ENCODE measurements at regions not wholly inside any gene's neighbourhood (a gene's known extent, or its start where the extent isn't known, plus 50 kb on each side); places are given as distances from the start of the nearest gene placed in this dataset.

DNA sequence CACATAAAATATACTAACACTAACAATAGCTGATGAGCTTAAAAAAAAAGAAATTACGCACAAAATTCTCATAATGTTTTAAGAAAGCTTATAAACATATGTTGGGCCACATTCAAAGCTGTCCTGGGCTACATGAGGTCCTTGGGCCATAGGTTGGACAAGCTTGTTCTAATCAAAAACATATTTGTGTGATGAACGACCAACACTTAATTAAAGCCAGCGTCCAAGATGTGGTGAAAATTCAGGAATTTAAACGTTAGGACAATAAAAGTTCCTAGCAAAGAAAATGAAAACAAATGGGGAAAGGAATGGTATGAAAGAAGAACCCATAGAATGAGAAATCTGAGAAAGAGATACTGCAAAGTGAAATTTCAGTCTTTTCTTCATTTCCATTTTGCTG lies 429.6 kb upstream of the DMAC1 start:
- DNase-seq (ENCODE audit: low read depth, low spot score) (no peak), ATAC-seq (no peak)
- CTCF ChIA-PET = no interaction called here
- H3K4me1 ChIP-seq (ENCODE audit: control insufficient read depth, insufficient read depth, low read length) = no peaks in the 10 kb centered on the region
- BruUV-seq (replicated peaks) = no TSS peak
- intact Hi-C loops (cut with micrococcal nuclease; ENCODE audit: unreplicated experiment) (no loop called here), in situ Hi-C loops (cut with HindIII; ENCODE audit: low pct_unique_long_range_greater_than_20kb, low sequenced_read_pairs) (no loop called here)
- H3K4me3 ChIP-seq (ENCODE audit: low read depth in 2 of 2, low read length in 2 of 2) = no peak overlapping the region
- no peaks in the 10 kb centered on the region for H3K36me3 ChIP-seq (ENCODE audit: control insufficient read depth, insufficient read depth, low read length)
- H3K27me3 ChIP-seq (ENCODE audit: control insufficient read depth, insufficient read depth, low read length) = no peaks in the 10 kb centered on the region
- POLR2A ChIA-PET = no interaction called here
- TF ChIP-seq POLR2AphosphoS5 (IDR thresholded peaks at IDR 0.05; ENCODE audit: low read depth, low read length) (no peak), SIN3A (IDR thresholded peaks at IDR 0.05; ENCODE audit: borderline replicate concordance, insufficient read depth, low read depth, low read length) (no peak), CTCF (IDR thresholded peaks at IDR 0.05) (no peak), TCF7L2 (IDR thresholded peaks at IDR 0.05; ENCODE audit: low read depth, low read length) (no peak)
- TF ChIP-seq, protein P1, sequence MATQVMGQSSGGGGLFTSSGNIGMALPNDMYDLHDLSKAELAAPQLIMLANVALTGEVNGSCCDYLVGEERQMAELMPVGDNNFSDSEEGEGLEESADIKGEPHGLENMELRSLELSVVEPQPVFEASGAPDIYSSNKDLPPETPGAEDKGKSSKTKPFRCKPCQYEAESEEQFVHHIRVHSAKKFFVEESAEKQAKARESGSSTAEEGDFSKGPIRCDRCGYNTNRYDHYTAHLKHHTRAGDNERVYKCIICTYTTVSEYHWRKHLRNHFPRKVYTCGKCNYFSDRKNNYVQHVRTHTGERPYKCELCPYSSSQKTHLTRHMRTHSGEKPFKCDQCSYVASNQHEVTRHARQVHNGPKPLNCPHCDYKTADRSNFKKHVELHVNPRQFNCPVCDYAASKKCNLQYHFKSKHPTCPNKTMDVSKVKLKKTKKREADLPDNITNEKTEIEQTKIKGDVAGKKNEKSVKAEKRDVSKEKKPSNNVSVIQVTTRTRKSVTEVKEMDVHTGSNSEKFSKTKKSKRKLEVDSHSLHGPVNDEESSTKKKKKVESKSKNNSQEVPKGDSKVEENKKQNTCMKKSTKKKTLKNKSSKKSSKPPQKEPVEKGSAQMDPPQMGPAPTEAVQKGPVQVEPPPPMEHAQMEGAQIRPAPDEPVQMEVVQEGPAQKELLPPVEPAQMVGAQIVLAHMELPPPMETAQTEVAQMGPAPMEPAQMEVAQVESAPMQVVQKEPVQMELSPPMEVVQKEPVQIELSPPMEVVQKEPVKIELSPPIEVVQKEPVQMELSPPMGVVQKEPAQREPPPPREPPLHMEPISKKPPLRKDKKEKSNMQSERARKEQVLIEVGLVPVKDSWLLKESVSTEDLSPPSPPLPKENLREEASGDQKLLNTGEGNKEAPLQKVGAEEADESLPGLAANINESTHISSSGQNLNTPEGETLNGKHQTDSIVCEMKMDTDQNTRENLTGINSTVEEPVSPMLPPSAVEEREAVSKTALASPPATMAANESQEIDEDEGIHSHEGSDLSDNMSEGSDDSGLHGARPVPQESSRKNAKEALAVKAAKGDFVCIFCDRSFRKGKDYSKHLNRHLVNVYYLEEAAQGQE (IDR thresholded peaks at IDR 0.05; ENCODE audit: insufficient read depth in 1 of 2, low read depth in 2 of 2, low read length in 1 of 2) = no peak
- no peak overlapping the region for H3K27ac ChIP-seq (ENCODE audit: low read length)
- no peaks in the 10 kb centered on the region for H3K9me3 ChIP-seq (ENCODE audit: control insufficient read depth, insufficient read depth, low read depth, low read length)

DNA sequence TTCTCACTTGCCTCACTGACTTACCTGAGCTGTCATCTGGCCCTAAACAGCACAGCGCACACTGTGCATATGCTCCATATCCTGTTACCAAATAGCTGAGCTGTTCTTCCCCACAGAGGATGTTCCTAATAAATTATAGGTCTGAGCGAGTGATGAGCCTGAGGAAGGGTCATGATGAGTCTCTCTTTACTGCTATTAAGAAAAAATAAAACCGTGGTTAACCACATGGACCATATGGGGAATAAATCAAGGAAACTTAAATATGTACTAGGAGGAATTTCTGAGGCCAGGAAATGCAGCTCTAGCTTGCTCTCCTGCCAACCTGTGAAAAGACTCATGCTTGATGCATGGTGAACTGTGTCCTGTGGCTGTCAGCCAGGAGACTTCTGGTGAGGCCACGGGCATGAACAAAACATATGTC lies 424.8 kb upstream of the DMAC1 start:
- no peak for ATAC-seq
- in situ Hi-C loops (cut with HindIII; ENCODE audit: low pct_unique_long_range_greater_than_20kb, low sequenced_read_pairs) = no loop called here
- TF ChIP-seq TCF7L2 (IDR thresholded peaks at IDR 0.05; ENCODE audit: low read depth, low read length) (no peak), POLR2AphosphoS5 (IDR thresholded peaks at IDR 0.05; ENCODE audit: low read depth, low read length) (no peak), SIN3A (IDR thresholded peaks at IDR 0.05; ENCODE audit: borderline replicate concordance, insufficient read depth, low read depth, low read length) (no peak), CTCF (IDR thresholded peaks at IDR 0.05) (no peak)
- TF ChIP-seq, protein P1 (IDR thresholded peaks at IDR 0.05; ENCODE audit: insufficient read depth in 1 of 2, low read depth in 2 of 2, low read length in 1 of 2) = no peak
- H3K4me1 ChIP-seq (ENCODE audit: control insufficient read depth, insufficient read depth, low read length) = no peaks in the 10 kb centered on the region
- BruUV-seq (replicated peaks) = no TSS peak
- CTCF ChIA-PET = no interaction called here
- H3K9me3 ChIP-seq (ENCODE audit: control insufficient read depth, insufficient read depth, low read depth, low read length) = no peaks in the 10 kb centered on the region
- no peaks in the 10 kb centered on the region for H3K27me3 ChIP-seq (ENCODE audit: control insufficient read depth, insufficient read depth, low read length)
- no peak overlapping the region for H3K27ac ChIP-seq (ENCODE audit: low read length)
- POLR2A ChIA-PET = no interaction called here
- H3K36me3 ChIP-seq (ENCODE audit: control insufficient read depth, insufficient read depth, low read length) = no peaks in the 10 kb centered on the region
- no peak overlapping the region for H3K4me3 ChIP-seq (ENCODE audit: low read depth in 2 of 2, low read length in 2 of 2)
- intact Hi-C loops (cut with micrococcal nuclease; ENCODE audit: unreplicated experiment) = no loop called here
- DNase-seq (ENCODE audit: low read depth, low spot score) = no peak

All from Panc1 (cell line).